RPMI8226 (cell line): ENCODE measurements at regions not wholly inside any gene's neighbourhood (a gene's known extent, or its start where the extent isn't known, plus 50 kb on each side); places are given as distances from the start of the nearest gene placed in this dataset.

ENCODE experiments used
- DNase-seq: peaks from one replicate; pipeline ENCODE4 v3.0.0-alpha.2; 2015

GRCh38 chr12:116463366-116463765 is 95.8 kb upstream of the MAP1LC3B2 start:
- DNase-seq: no peak

- no peak for DNase-seq
These were observed 93.8 kb upstream of the MAP1LC3B2 start for GRCh38 chr12:116465407-116465806.

GRCh38 chr12:116465856-116466255 is 93.3 kb upstream of the MAP1LC3B2 start:
- DNase-seq: no peak

GRCh38 chr12:116466536-116466935 is 92.6 kb upstream of the MAP1LC3B2 start:
- DNase-seq: no peak

GRCh38 chr12:116469344-116469743 is 89.8 kb upstream of the MAP1LC3B2 start:
- no peak for DNase-seq

GRCh38 chr12:116471544-116471943 is 87.6 kb upstream of the MAP1LC3B2 start:
- DNase-seq: no peak

- DNase-seq: no peak
These were observed 87.0 kb upstream of the MAP1LC3B2 start for GRCh38 chr12:116472193-116472592.

- no peak for DNase-seq
These were observed 85.8 kb upstream of the MAP1LC3B2 start for GRCh38 chr12:116473416-116473815.

- no peak for DNase-seq
These were observed 84.8 kb upstream of the MAP1LC3B2 start for GRCh38 chr12:116474331-116474730.

GRCh38 chr12:116474899-116475298 is 84.3 kb upstream of the MAP1LC3B2 start:
- no peak for DNase-seq

GRCh38 chr12:116476227-116476822 is 82.9 kb upstream of the MAP1LC3B2 start:
- no peak for DNase-seq

- no peak for DNase-seq
These were observed 80.9 kb upstream of the MAP1LC3B2 start for GRCh38 chr12:116478243-116478773.

- DNase-seq: no peak
These were observed 78.9 kb upstream of the MAP1LC3B2 start for GRCh38 chr12:116480210-116480810.

- no peak for DNase-seq
These were observed 77.5 kb upstream of the MAP1LC3B2 start for GRCh38 chr12:116481726-116482125.

- DNase-seq: no peak
These were observed 77.0 kb upstream of the MAP1LC3B2 start for GRCh38 chr12:116482179-116482578.

- no peak for DNase-seq
These were observed 76.3 kb upstream of the MAP1LC3B2 start for GRCh38 chr12:116482859-116483258.

GRCh38 chr12:116483959-116484750 is 75.0 kb upstream of the MAP1LC3B2 start:
- no peak for DNase-seq

- DNase-seq: no peak
These were observed 74.4 kb upstream of the MAP1LC3B2 start for GRCh38 chr12:116484807-116485206.

GRCh38 chr12:116489116-116489515 is 70.1 kb upstream of the MAP1LC3B2 start:
- no peak for DNase-seq

GRCh38 chr12:116490471-116490870 is 68.7 kb upstream of the MAP1LC3B2 start:
- DNase-seq: no peak

- DNase-seq: no peak
These were observed 66.4 kb upstream of the MAP1LC3B2 start for GRCh38 chr12:116492703-116493324.

GRCh38 chr12:116495260-116495659 is 63.9 kb upstream of the MAP1LC3B2 start:
- no peak for DNase-seq

- no peak for DNase-seq
These were observed 62.1 kb upstream of the MAP1LC3B2 start for GRCh38 chr12:116497051-116497591.
